HUDEP-2 (cell line): ENCODE measurements at regions not wholly inside any gene's neighbourhood (a gene's known extent, or its start where the extent isn't known, plus 50 kb on each side); places are given as distances from the start of the nearest gene placed in this dataset.

Source experiments
- DNase-seq, 76 experiments: peaks; one replicate each; lab custom pipeline; 2025; ENCODE audit not compliant: unreplicated experiment in 76 of 76; lab: John Stamatoyannopoulos, UW

- no peak for DNase-seq
Measured at GRCh38 chr4:126838941-126839679, 793.6 kb upstream of the INTU start.

- DNase-seq = no peak
Measured at GRCh38 chr4:126843492-126844067, 789.2 kb upstream of the INTU start.

GRCh38 chr4:126850286-126850685 lies 782.5 kb upstream of the INTU start:
- DNase-seq = no peak

GRCh38 chr4:126851391-126851790 lies 781.4 kb upstream of the INTU start:
- DNase-seq = no peak

- no peak for DNase-seq
Measured at GRCh38 chr4:126853715-126854114, 779.0 kb upstream of the INTU start.

- DNase-seq = no peak
Measured at GRCh38 chr4:126856906-126857305, 775.9 kb upstream of the INTU start.

- DNase-seq = no peak
Measured at GRCh38 chr4:126859314-126859713, 773.4 kb upstream of the INTU start.

- no peak for DNase-seq
Measured at GRCh38 chr4:126859872-126860271, 772.9 kb upstream of the INTU start.

GRCh38 chr4:126860308-126860707 lies 772.4 kb upstream of the INTU start:
- no peak for DNase-seq

GRCh38 chr4:126869967-126870366 lies 762.8 kb upstream of the INTU start:
- no peak for DNase-seq

GRCh38 chr4:126871810-126872209 lies 760.9 kb upstream of the INTU start:
- no peak for DNase-seq

GRCh38 chr4:126874533-126874932 lies 758.2 kb upstream of the INTU start:
- DNase-seq = no peak

GRCh38 chr4:126888968-126889367 lies 743.8 kb upstream of the INTU start:
- no peak for DNase-seq

- DNase-seq = no peak
Measured at GRCh38 chr4:126890383-126890782, 742.4 kb upstream of the INTU start.

GRCh38 chr4:126890994-126891393 lies 741.8 kb upstream of the INTU start:
- DNase-seq = no peak

GRCh38 chr4:126894963-126895362 lies 737.8 kb upstream of the INTU start:
- no peak for DNase-seq

- DNase-seq = no peak
Measured at GRCh38 chr4:126895988-126896570, 736.7 kb upstream of the INTU start.

GRCh38 chr4:126897038-126897437 lies 735.7 kb upstream of the INTU start:
- no peak for DNase-seq

- no peak for DNase-seq
Measured at GRCh38 chr4:126898815-126899214, 733.9 kb upstream of the INTU start.

- no peak for DNase-seq
Measured at GRCh38 chr4:126899331-126899801, 733.4 kb upstream of the INTU start.

- DNase-seq = no peak
Measured at GRCh38 chr4:126906466-126906865, 726.3 kb upstream of the INTU start.

GRCh38 chr4:126907389-126907788 lies 725.4 kb upstream of the INTU start:
- DNase-seq = no peak
